ENCODE measurements at regions not wholly inside any gene's neighbourhood (a gene's known extent, or its start where the extent isn't known, plus 50 kb on each side); places are given as distances from the start of the nearest gene placed in this dataset.

GRCh38 chr6:68559070-68559469 lies 76.0 kb upstream of the ADGRB3 start:
- no TSS peak for BruUV-seq (replicated peaks)
- Histone ChIP-seq H3K9me3 (replicated peaks; ENCODE audit: control insufficient read depth, insufficient read depth, low read length) (no peaks in the 10 kb centered on the region), H3K27me3 (replicated peaks in 1 of 2; ENCODE audit: control insufficient read depth in 2 of 2, insufficient read depth in 2 of 2, low read length in 1 of 2) (no peaks in the 10 kb centered on the region), H3K79me2 (ENCODE audit: control insufficient read depth, insufficient read depth, low read length) (no peaks in the 10 kb centered on the region), H3K9ac (ENCODE audit: control insufficient read depth, insufficient read depth, low read length) (no peak overlapping the region), H3K27ac (ENCODE audit: control insufficient read depth, insufficient read depth) (no peak overlapping the region), H3K36me3 (ENCODE audit: control insufficient read depth in 2 of 2, insufficient read depth in 2 of 2, low read length in 1 of 2) (no peaks in the 10 kb centered on the region), H2AFZ (ENCODE audit: control insufficient read depth, low read depth, low read length) (no peak overlapping the region), H3K4me3 (no peak overlapping the region), H3K4me2 (ENCODE audit: control insufficient read depth, insufficient read depth) (no peak overlapping the region), H3K4me1 (ENCODE audit: control insufficient read depth, insufficient read depth, low read length) (no peaks in the 10 kb centered on the region), H4K20me1 (ENCODE audit: control insufficient read depth, insufficient read depth) (no peaks in the 10 kb centered on the region)
- ATAC-seq (no peak), FAIRE-seq (no peak), DNase-seq (ENCODE audit: low read depth, low spot score) (no peak)
- 0% methylated on average over 1 of the region's 1 CpG for WGBS (ENCODE audit: insufficient coverage, insufficient replicate concordance, low lambda C conversion rate, missing lambda C conversion rate)
- RAD21 ChIA-PET (ENCODE audit: unreplicated experiment): no interaction called here
- CTCF ChIA-PET: no interaction called here
- SMC1A ChIA-PET (ENCODE audit: uncharacterized antibody, unreplicated experiment): no interaction called here
- TF ChIP-seq IKZF2 (IDR thresholded peaks at IDR 0.05): no peak
- TF ChIP-seq HDAC2 (IDR thresholded peaks at IDR 0.05): no peak
- no peak for TF ChIP-seq CUX1 (IDR thresholded peaks at IDR 0.05; ENCODE audit: insufficient replicate concordance, low read depth, low read length)
- TF ChIP-seq RCOR1 (conservative IDR thresholded peaks at IDR 0.05; ENCODE audit: low read depth, low read length): no peak
- no peak for TF ChIP-seq HCFC1 (IDR thresholded peaks at IDR 0.05; ENCODE audit: low read length)
- TF ChIP-seq, protein P1, sequence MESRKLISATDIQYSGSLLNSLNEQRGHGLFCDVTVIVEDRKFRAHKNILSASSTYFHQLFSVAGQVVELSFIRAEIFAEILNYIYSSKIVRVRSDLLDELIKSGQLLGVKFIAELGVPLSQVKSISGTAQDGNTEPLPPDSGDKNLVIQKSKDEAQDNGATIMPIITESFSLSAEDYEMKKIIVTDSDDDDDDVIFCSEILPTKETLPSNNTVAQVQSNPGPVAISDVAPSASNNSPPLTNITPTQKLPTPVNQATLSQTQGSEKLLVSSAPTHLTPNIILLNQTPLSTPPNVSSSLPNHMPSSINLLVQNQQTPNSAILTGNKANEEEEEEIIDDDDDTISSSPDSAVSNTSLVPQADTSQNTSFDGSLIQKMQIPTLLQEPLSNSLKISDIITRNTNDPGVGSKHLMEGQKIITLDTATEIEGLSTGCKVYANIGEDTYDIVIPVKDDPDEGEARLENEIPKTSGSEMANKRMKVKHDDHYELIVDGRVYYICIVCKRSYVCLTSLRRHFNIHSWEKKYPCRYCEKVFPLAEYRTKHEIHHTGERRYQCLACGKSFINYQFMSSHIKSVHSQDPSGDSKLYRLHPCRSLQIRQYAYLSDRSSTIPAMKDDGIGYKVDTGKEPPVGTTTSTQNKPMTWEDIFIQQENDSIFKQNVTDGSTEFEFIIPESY (IDR thresholded peaks at IDR 0.05): no peak
- no peak for TF ChIP-seq SMAD1 (IDR thresholded peaks at IDR 0.05; ENCODE audit: low read depth, partially characterized antibody)
- TF ChIP-seq SIX5 (IDR thresholded peaks at IDR 0.05; ENCODE audit: low read depth, low read length, severe bottlenecking): no peak
- TF ChIP-seq, protein P2, sequence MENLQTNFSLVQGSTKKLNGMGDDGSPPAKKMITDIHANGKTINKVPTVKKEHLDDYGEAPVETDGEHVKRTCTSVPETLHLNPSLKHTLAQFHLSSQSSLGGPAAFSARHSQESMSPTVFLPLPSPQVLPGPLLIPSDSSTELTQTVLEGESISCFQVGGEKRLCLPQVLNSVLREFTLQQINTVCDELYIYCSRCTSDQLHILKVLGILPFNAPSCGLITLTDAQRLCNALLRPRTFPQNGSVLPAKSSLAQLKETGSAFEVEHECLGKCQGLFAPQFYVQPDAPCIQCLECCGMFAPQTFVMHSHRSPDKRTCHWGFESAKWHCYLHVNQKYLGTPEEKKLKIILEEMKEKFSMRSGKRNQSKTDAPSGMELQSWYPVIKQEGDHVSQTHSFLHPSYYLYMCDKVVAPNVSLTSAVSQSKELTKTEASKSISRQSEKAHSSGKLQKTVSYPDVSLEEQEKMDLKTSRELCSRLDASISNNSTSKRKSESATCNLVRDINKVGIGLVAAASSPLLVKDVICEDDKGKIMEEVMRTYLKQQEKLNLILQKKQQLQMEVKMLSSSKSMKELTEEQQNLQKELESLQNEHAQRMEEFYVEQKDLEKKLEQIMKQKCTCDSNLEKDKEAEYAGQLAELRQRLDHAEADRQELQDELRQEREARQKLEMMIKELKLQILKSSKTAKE (IDR thresholded peaks at IDR 0.05; ENCODE audit: low read depth, poor library complexity, severe bottlenecking): no peak
- no peak for TF ChIP-seq BRCA1 (IDR thresholded peaks at IDR 0.05; ENCODE audit: low read depth, low read length)
- intact Hi-C loops (cut with micrococcal nuclease; ENCODE audit: unreplicated experiment): no loop called here
- in situ Hi-C loops (cut with MboI): no loop called here
- POLR2A ChIA-PET: no interaction called here
